ENCODE measurements at regions not wholly inside any gene's neighbourhood (a gene's known extent, or its start where the extent isn't known, plus 50 kb on each side); places are given as distances from the start of the nearest gene placed in this dataset.

GRCh38 chr4:112759313-112759712 lies 122.4 kb downstream of the LARP7 start:
- Histone ChIP-seq H3K27ac (no peak overlapping the region), H3K27me3 (no peaks in the 10 kb centered on the region), H3K4me1 (peaks cover 0 to 4% (median 0%) of the 10 kb centered on the region in 4 donors), H3K36me3 (no peaks in the 10 kb centered on the region), H3K9me3 (no peaks in the 10 kb centered on the region), H3K4me3 (no peak overlapping the region)
- TF ChIP-seq EP300 (IDR thresholded peaks at IDR 0.05; ENCODE audit: low read depth) (no peak), CTCF (IDR thresholded peaks at IDR 0.05) (no peak), POLR2AphosphoS5 (IDR thresholded peaks at IDR 0.05) (no peak), POLR2A (IDR thresholded peaks at IDR 0.05) (no peak)
- in situ Hi-C loops (cut with MboI; ENCODE audit: low pct_ligation_motif_present in 1 of 4, low pct_unique_long_range_greater_than_20kb in 1 of 4, low sequenced_read_pairs in 3 of 4) (loop anchor here in 1 of 4 donors (10.0 kb wide), 1 partner anchor 135 kb away; no protein-coding TSS in a partner anchor), intact Hi-C loops (cut with DNase I; ENCODE audit: low total_unique reads) (loop anchor here (10.0 kb wide), 1 partner anchor 125 kb away; the partner anchor contains the start of genes LARP7 and ZGRF1)
- no peak for DNase-seq
- 68 to 78% methylated on average over 4 of the region's 4 CpGs for WGBS, 2 donors (ENCODE audit: low coverage in 1 of 2)

GRCh38 chr4:112765317-112765974 lies 128.5 kb downstream of the LARP7 start:
- Histone ChIP-seq H3K9me3 (no peaks in the 10 kb centered on the region), H3K27me3 (no peaks in the 10 kb centered on the region), H3K4me3 (no peak overlapping the region), H3K27ac (no peak overlapping the region), H3K4me1 (peaks cover 0 to 4% (median 0%) of the 10 kb centered on the region in 4 donors), H3K36me3 (no peaks in the 10 kb centered on the region)
- in situ Hi-C loops (cut with MboI; ENCODE audit: low pct_ligation_motif_present in 1 of 4, low pct_unique_long_range_greater_than_20kb in 1 of 4, low sequenced_read_pairs in 3 of 4) (loop anchor here in 1 of 4 donors (10.0 kb wide), 1 partner anchor 131 kb away; the partner anchor contains the start of genes LARP7 and ZGRF1), intact Hi-C loops (cut with DNase I; ENCODE audit: low total_unique reads) (no loop called here)
- DNase-seq = no peak
- TF ChIP-seq POLR2AphosphoS5 (IDR thresholded peaks at IDR 0.05) = no peak
- no peak for TF ChIP-seq EP300 (IDR thresholded peaks at IDR 0.05; ENCODE audit: low read depth)
- peak in 3 of 5 experiments; percentile 15 to 31 (median 24) for TF ChIP-seq CTCF (IDR thresholded peaks at IDR 0.05)
- WGBS, 2 donors (ENCODE audit: low coverage in 1 of 2) = 19 to 36% methylated on average over 4 to 5 of the region's 5 CpGs

- intact Hi-C loops (cut with DNase I; ENCODE audit: low total_unique reads) (no loop called here), in situ Hi-C loops (cut with MboI; ENCODE audit: low pct_ligation_motif_present in 1 of 4, low pct_unique_long_range_greater_than_20kb in 1 of 4, low sequenced_read_pairs in 3 of 4) (loop anchor here in 1 of 4 donors (10.0 kb wide), 1 partner anchor 132 kb away; the partner anchor contains the start of genes LARP7 and ZGRF1)
- peaks cover 0 to 4% (median 0%) of the 10 kb centered on the region in 4 donors for H3K4me1 ChIP-seq
- no peaks in the 10 kb centered on the region for H3K36me3 ChIP-seq
- WGBS, 2 donors (ENCODE audit: low coverage in 1 of 2) = 25 to 35% methylated on average over 2 to 3 of the region's 3 CpGs
- no peak overlapping the region for H3K27ac ChIP-seq
- TF ChIP-seq CTCF (IDR thresholded peaks at IDR 0.05) = peak in 1 of 5 experiments; percentile 6
- no peak for TF ChIP-seq POLR2AphosphoS5 (IDR thresholded peaks at IDR 0.05)
- TF ChIP-seq EP300 (IDR thresholded peaks at IDR 0.05; ENCODE audit: low read depth) = no peak
- no peak for TF ChIP-seq POLR2A (IDR thresholded peaks at IDR 0.05)
- DNase-seq = no peak
- H3K9me3 ChIP-seq = no peaks in the 10 kb centered on the region
- H3K4me3 ChIP-seq = no peak overlapping the region
- H3K27me3 ChIP-seq = no peaks in the 10 kb centered on the region
Observed at GRCh38 chr4:112766422-112766821, 129.5 kb downstream of the LARP7 start.

- WGBS, 2 donors (ENCODE audit: low coverage in 1 of 2) = 83 to 85% methylated on average over 6 of the region's 6 CpGs
- no peak for DNase-seq
- TF ChIP-seq EP300 (IDR thresholded peaks at IDR 0.05; ENCODE audit: low read depth) = no peak
- TF ChIP-seq POLR2AphosphoS5 (IDR thresholded peaks at IDR 0.05) = no peak
- no peak for TF ChIP-seq POLR2A (IDR thresholded peaks at IDR 0.05)
- no peak for TF ChIP-seq CTCF (IDR thresholded peaks at IDR 0.05)
- no peak overlapping the region for H3K27ac ChIP-seq
- H3K27me3 ChIP-seq = no peaks in the 10 kb centered on the region
- peaks cover 0 to 4% (median 0%) of the 10 kb centered on the region in 4 donors for H3K4me1 ChIP-seq
- in situ Hi-C loops (cut with MboI; ENCODE audit: low pct_ligation_motif_present in 1 of 4, low pct_unique_long_range_greater_than_20kb in 1 of 4, low sequenced_read_pairs in 3 of 4) (loop anchor here in 1 of 4 donors (10.0 kb wide), 1 partner anchor 133 kb away; the partner anchor contains the start of genes LARP7 and ZGRF1), intact Hi-C loops (cut with DNase I; ENCODE audit: low total_unique reads) (no loop called here)
- no peaks in the 10 kb centered on the region for H3K9me3 ChIP-seq
- H3K4me3 ChIP-seq = no peak overlapping the region
- no peaks in the 10 kb centered on the region for H3K36me3 ChIP-seq
Observed at GRCh38 chr4:112767386-112767785, 130.4 kb downstream of the LARP7 start.

Data from transverse colon (tissue), 4 donors.